Peyer's patch (tissue), 4 donors: ENCODE measurements at regions not wholly inside any gene's neighbourhood (a gene's known extent, or its start where the extent isn't known, plus 50 kb on each side); places are given as distances from the start of the nearest gene placed in this dataset.

ENCODE experiments used
- POLR2A ChIP-seq, 2 donors: fragments of 450-650 bp; IDR thresholded peaks; one replicate each; pipeline ENCODE4 v1.5.1; 2017; ENCODE audit warnings: antibody characterized with exemption in 2 of 2, mild to moderate bottlenecking in 2 of 2, moderate library complexity in 2 of 2
- TF ChIP-seq, protein P1 (sequence below), 6 experiments: fragments of 450-650 bp in 4 of 6; fragments of 200-600 bp in 2 of 6; sonication (generic) in 1 of 6; IDR thresholded peaks; one replicate each; pipeline ENCODE4 v1.5.1; 2017 to 2019; ENCODE audit warnings: antibody characterized with exemption in 6 of 6, mild to moderate bottlenecking in 3 of 6, moderate library complexity in 1 of 6

DNA sequence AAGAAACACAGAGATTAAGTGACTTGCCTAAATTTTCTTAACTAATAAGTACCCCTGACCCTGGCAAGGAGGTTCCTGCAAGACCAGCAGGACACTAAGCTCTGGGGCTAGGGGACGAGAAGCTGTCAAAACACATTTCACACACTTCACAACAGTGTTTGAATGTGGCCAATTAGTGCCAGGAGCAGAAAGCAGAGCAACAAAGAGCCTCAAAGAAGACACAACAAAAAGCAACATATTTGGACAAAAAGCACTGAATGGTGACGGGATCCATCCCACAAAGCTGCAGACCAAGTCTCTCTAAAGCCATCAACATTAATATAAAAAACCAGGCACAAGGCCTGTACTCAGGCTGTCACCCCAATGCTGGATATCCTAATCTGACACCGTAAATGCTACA lies 361.9 kb upstream of the RASGEF1B start:
- TF ChIP-seq, protein P1, sequence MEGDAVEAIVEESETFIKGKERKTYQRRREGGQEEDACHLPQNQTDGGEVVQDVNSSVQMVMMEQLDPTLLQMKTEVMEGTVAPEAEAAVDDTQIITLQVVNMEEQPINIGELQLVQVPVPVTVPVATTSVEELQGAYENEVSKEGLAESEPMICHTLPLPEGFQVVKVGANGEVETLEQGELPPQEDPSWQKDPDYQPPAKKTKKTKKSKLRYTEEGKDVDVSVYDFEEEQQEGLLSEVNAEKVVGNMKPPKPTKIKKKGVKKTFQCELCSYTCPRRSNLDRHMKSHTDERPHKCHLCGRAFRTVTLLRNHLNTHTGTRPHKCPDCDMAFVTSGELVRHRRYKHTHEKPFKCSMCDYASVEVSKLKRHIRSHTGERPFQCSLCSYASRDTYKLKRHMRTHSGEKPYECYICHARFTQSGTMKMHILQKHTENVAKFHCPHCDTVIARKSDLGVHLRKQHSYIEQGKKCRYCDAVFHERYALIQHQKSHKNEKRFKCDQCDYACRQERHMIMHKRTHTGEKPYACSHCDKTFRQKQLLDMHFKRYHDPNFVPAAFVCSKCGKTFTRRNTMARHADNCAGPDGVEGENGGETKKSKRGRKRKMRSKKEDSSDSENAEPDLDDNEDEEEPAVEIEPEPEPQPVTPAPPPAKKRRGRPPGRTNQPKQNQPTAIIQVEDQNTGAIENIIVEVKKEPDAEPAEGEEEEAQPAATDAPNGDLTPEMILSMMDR (IDR thresholded peaks at IDR 0.05) = no peak
- TF ChIP-seq POLR2A (IDR thresholded peaks at IDR 0.05) = no peak
